ENCODE measurements at regions not wholly inside any gene's neighbourhood (a gene's known extent, or its start where the extent isn't known, plus 50 kb on each side); places are given as distances from the start of the nearest gene placed in this dataset.
"Not testable (repeated sequence)": the region's sequence is repeated elsewhere in the genome, so short reads cannot be mapped to it uniquely, and the experiment has no call there.

DNA sequence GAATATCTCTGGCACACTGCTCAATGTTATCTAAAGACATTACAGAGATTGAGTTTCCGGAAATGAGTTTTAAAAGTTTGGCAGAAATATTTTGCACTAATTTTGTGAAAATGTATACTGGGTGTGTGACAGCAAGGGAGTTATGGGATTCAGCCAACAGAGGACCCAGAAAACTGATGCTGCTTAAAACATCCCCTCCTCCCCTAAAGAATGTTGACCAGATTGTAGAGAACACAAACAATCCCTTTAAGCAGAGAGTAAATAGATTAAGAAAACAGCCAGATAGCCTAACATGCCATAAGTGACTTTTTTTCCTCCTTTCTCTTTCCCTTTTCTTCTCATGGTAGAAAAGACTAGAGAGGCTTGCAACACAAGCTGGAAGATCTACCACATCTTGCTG is 928.0 kb upstream of the ALCAM start:
- DNase-seq, result no peak

DNA sequence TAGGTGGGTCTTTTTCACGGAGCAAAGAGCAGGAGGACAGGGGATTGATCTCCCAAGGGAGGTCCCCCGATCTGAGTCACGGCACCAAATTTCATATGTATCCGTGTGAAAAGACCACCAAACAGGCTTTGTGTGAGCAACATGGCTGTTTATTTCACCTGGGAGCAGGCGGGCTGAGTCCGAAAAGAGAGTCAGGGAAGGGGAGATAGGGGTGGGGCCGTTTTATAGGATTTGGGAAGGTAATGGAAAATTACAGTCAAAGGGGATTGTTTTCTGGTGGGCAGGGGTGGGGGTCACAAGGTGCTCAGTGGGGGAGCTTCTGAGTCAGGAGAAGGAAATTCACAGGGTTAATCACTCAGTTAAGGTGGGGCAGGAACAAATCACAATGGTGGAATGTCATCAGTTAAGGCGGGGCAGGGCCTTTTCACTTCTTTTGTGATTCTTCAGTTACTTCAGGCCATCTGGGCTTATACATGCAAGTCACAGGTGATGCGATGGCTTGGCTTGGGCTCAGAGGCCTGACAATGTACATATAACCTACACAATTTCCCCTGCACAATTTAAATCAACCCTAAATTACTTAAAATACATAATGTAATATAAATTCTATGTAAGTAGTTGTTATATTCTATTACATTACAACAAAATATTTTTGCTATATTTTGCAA is 921.3 kb upstream of the ALCAM start:
- DNase-seq, result not testable (repeated sequence)

DNA sequence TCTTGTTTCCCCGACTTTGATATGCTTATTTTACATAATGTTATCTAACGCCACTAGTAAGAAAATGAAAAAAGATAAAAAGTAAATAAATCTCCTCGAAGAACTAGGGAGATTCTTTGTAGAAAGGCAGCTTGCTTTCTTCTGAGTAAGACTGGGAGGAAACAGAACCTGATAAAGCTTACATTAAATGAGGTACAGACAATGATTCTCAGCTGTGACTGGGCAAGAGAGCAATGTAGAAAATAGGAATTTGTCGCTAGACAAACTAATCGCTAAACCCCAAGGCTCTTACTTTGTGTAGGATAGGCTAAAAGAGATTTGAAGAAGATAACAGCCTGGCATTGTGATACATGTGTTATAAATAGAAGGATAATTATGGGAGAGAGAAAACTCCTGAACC is 919.0 kb upstream of the ALCAM start:
- DNase-seq, result no peak

GRCh38 chr3:104452697-104453096 is 914.0 kb upstream of the ALCAM start:
- no peak for DNase-seq

DNA sequence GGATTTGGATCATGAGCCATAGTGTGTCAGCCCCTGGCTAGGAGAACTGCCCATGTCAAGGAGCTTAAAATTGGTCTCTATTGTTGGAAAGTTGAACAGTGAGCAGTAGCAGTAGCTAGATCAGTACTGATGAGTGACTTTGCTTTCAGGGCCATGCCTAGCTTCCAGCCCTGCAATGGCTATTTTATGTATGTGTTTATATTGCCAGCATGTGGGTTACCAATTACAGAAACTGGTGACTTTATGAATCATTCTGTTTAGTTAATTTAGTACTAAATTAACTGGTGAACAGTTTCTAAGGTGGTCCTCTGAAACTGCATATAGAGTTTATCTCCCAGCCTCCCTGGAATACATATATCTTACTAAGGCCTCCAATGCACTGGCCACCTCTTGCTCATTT is 908.1 kb upstream of the ALCAM start:
- no peak for DNase-seq

- no peak for DNase-seq
Measured at GRCh38 chr3:104460477-104461406, 906.0 kb upstream of the ALCAM start.

GRCh38 chr3:104461431-104461830 is 905.3 kb upstream of the ALCAM start:
- DNase-seq, result no peak

- DNase-seq, result no peak
Measured at GRCh38 chr3:104472221-104472620, 894.5 kb upstream of the ALCAM start.

GRCh38 chr3:104474011-104474410 is 892.7 kb upstream of the ALCAM start:
- DNase-seq, result no peak

DNA sequence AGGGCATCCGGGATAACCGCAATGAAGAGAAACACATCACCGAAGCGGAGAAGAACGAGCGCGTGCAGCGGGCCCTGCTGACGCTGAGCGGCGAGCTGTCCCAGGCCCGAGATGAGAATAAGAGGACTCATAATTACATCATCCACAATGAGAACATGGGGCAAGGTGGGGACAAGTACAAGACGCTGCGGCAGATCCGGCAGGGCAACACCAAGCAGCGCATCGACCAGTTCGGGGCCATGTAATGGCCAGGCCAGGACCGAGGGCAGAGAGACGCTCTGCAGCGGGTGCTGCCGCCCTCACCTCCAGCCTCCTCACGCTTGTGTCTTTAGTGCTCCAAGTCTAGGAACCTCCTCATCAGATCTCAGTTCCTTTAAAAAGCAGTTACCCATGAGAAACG is 863.7 kb upstream of the ALCAM start:
- DNase-seq, result no peak

DNA sequence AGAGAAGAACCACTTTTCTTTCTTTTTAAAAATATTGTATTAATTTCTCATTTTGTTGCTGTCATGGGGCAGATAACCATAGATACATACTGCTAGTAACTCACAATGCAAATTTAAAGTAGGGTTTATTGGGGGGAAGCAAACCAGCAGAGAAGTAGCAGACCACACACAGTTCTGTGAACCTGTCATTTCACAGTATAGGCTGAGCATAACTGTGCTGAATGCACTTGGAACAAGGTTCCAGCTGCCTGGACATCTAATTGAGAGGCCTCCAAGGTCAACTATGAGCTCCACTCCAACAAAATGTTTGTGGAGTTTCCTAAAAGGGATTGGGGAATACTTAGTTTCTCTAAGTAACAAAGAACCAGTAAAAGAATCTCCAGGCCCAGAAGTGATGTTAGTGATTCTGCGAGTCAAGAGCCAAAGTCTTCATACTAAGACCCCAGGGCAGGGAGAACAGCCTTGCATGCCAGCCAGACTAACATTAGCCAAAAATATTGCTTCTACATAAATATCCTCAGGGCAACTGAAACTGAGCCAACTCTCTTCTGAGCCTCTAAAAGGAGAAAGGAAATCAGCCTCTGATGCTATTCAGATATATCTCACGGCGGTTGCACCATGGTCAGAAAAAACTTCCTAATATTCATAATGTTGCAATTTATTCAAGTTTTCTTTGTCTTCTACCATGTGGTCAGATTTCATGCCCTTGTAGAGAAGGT is 856.4 kb upstream of the ALCAM start:
- DNase-seq, result no peak

GRCh38 chr3:104514371-104514770 is 852.3 kb upstream of the ALCAM start:
- DNase-seq, result no peak

DNA sequence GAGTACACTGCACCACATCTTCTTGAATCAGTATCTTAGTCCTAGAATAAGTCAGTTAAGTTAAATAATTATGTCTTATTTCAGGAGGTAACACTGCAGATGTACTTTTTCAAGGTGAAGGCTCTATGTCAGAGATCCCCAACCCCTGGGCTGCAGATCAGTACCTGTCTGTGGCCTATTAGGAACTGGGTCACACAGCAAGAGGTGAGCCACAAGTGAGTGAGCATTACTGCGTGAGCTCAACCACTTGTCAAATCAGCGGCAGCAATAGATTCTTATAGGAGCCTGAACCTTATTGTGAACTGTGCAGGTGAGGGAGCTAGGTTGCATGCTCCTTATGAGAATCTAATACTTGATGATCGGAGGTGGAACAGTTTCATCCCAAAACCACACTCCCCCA is 851.9 kb upstream of the ALCAM start:
- no peak for DNase-seq

GRCh38 chr3:104519068-104519467 is 847.6 kb upstream of the ALCAM start:
- no peak for DNase-seq

DNA sequence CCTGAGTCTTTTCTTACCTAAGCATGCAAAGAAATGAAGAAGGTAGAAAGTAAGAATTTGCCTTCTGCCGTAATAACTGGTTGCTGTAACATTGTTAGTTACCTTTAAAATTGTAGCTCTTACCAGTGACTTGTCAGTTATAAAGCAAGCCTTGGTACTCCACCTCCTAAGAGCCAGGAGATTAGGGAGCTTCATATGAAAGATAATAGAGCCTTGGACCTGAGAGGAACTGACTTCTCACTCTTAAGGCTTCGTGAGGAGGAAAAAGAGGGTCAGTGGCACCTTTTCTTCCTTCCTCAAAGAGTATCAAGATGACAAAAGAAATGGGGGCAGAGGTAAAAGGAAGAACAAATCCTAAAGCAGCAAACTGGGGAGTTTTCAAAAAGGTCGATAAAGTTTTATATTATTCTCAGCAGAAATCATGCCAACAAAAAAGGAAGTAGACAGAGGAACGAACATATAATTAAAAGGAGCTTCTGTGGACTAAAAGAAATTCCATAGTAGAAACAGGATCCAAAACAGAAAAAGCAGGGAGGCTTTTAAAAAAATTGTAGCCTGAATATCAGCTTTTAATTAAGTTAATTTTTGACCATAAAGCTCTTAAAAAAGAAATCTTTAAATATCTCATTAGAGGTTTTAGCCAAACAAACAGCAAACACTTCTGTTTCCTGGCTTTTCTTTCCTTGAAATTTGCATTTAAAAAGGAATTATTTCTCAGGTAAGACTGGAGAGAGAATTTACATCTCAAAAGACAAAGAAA is 847.1 kb upstream of the ALCAM start:
- no peak for DNase-seq

DNA sequence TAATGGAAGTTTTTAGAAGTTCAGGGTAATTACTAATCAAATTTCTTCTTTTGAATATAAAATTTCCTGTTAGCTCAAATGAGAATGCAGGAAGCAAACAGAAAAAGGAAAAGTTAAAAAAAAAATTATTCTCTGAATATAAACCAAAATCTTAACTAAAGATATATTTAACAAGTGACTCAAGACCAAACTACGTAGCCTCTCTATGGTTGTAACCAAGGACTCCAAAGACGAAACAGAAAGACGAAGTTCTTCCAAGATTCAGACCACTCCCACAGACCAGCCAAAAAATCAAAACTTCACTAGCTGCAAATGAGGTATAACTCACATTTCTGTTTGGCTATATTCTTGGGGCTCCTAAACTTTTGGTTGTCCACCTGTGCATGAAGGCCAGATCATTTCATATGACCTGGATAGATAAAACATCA is 846.5 kb upstream of the ALCAM start:
- DNase-seq, result no peak

DNA sequence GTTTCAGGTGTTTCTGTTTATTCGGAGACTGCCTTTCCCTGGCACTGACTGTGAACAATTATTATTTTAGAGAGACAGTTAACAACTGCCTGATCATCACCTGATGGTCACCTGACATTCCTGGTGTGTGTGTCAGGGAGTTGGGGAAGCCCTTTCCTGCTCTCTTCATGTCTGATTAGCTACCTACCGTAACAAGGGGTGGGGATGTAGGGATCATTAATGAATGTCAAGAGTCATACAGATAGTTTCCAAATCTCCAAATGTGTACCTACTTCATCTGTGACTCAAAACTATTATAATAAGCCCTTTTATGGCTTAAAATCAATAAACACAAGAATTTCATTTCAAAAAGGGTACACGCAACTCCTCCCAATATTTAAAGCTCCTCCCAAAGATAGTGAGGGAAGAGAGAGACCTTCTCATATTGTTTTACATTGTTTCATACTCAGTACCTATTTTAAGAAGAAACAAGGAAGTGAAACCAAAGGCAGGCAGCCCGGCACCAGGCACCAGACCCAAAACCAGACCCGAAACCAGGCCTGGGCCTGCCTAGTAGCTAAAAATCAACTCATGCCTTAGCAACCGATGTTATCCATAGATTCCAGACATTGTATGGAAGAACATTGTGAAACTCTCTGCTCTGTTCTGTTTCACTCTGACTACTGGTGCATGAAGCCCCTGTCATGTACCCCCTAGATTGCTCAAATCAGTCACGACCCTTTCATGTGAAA is 844.9 kb upstream of the ALCAM start:
- no peak for DNase-seq

DNA sequence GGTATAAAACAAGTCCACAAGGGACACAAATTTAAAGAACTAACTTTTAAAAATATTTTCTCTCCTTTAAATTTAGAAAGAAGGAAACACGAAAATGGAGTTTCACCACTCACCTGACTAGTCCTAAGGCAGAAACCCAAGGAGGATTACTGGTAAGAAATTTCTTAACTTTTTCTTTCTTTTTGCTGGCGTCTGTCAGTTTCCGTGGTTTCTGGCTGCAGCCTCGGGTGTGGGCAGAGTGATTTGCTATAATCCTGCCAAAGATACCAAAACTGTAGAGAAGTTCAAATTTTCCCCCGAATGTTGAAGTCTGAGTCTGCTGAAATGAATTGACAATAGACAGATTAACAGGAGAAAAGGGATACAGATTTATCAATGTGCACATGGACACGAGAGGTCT is 843.6 kb upstream of the ALCAM start:
- DNase-seq, result no peak

- no peak for DNase-seq
Measured at GRCh38 chr3:104526901-104527401, 839.8 kb upstream of the ALCAM start.

DNA sequence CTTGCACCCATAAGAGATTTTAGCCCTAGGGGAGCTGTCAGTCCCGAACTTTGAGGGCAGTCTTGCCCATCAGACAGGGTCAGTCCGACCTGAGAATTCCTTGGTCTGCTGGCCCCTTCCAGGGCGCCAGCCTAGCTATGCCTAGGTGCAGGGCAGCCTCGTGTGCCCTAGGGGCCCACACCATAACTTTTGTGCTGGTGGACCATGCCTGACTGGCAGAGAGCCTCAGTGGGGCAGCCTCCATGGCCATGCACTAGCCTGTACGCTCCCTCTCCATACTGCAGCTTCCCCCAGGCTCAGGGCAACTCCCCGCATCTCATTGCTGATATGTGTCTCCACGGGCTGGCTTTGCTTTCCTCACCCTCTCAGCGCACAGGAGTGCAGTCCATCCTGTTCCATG is 835.8 kb upstream of the ALCAM start:
- no peak for DNase-seq

DNA sequence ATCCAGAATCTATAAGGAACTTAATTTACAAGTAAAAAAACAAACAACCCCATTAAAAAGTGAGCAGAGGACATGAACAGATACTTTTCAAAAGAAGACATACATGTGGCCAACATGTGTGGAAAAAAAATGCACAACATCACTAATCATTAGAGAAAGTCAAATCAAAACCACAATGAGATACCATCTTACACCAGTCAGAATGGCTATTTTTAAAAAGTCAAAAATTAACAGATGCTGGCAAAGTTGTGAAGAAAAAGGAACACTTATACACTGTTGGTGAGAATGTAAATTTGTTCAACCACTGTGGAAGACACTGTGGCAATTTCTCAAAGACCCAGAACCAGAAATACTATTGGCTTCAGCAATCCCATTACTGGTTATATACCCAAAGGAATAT is 830.0 kb upstream of the ALCAM start:
- DNase-seq, result no peak

DNA sequence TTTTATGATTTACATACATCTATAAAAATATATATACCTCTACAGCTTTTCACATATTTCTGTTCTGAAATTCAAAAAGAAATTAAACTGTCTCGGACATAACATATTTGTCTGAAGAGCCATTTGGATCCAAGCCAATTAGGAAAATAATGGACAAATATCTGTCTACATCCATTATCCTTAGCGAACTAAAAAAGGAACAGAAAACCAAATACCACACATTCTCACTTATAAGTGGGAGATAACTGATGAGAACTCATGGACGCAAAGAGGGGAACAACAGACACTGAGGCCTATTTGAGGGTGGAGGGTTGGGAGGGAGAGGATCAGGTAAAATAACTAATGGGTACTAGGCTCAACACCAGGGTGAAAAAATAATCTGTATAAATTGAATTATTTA is 829.4 kb upstream of the ALCAM start:
- DNase-seq, result no peak

All from GOT3 (cell line).